ENCODE measurements at regions not wholly inside any gene's neighbourhood (a gene's known extent, or its start where the extent isn't known, plus 50 kb on each side); places are given as distances from the start of the nearest gene placed in this dataset.

- Mint-ChIP-seq H3K9me3 (peaks cover 14% of the 10 kb centered on the region), H3K27ac (no peak overlapping the region), H3K4me1 (no peaks in the 10 kb centered on the region), H3K4me3 (no peak overlapping the region), H3K27me3 (no peaks in the 10 kb centered on the region), H3K36me3 (ENCODE audit: low read depth) (no peaks in the 10 kb centered on the region)
- POLR2A ChIA-PET, result no interaction called here
- CTCF ChIA-PET, result no interaction called here
- no peak for DNase-seq
These were observed 55.0 kb upstream of the SNCAIP start for GRCh38 chr5:122257000-122257399.

- Mint-ChIP-seq H3K9me3 (peaks cover 14% of the 10 kb centered on the region), H3K27me3 (no peaks in the 10 kb centered on the region)
- CTCF ChIA-PET, result no interaction called here
These were observed 53.8 kb upstream of the SNCAIP start for GRCh38 chr5:122258241-122258640.

DNA sequence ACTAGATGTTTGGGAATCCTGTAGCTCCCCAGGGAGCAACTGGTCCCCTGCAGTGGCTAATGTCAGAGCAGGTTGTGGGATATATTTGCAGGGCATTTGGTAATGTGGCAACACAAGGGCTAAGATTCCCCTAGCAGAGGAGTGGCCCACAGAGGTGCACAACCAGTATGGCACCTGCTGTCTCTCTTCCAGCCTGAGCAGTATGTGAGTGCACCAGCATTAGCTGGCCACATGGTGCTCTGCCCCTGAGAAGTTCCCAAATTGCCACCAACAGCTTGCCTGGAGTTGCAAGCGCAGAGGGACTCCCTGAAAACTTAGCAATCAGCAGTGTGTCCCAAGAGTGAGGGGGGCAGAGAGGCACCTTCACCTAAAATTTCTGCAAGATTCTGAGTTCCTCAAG, 53.2 kb upstream of the SNCAIP start:
- Mint-ChIP-seq H3K27ac (no peak overlapping the region), H3K4me1 (no peaks in the 10 kb centered on the region), H3K4me3 (no peak overlapping the region), H3K36me3 (ENCODE audit: low read depth) (no peaks in the 10 kb centered on the region), H3K9me3 (peaks cover 14% of the 10 kb centered on the region), H3K27me3 (no peaks in the 10 kb centered on the region)
- ChIA-PET POLR2A (no interaction called here), CTCF (no interaction called here)
- no peak for DNase-seq

More at GRCh38 chr5:122258241-122258640, 53.8 kb upstream of the SNCAIP start:
- DNase-seq, result no peak
- no peaks in the 10 kb centered on the region for H3K36me3 Mint-ChIP-seq (ENCODE audit: low read depth)
- no peak overlapping the region for H3K4me3 Mint-ChIP-seq
- H3K27ac Mint-ChIP-seq, result no peak overlapping the region
- POLR2A ChIA-PET, result no interaction called here
- no peaks in the 10 kb centered on the region for H3K4me1 Mint-ChIP-seq

DNA sequence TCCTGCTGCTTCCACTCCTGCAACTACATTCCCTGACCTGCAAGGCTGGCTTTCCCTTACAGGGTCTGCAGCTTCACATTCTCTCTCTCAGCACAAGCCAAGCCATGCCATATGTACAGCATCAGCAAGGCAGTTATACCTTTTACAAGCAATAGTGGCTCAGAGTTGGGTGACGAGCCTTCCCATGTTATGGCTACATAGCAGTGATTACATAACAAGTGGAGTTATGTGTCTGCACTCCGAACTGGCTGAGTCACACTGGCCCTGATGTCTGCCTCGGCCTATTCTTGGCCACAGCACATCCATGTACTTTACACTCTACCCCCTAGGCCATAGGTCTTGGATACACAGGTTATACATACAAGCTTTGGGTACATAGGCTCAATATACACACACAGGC, 52.0 kb upstream of the SNCAIP start:
- ChIA-PET POLR2A (no interaction called here), CTCF (no interaction called here)
- Mint-ChIP-seq H3K36me3 (ENCODE audit: low read depth) (no peaks in the 10 kb centered on the region), H3K4me1 (no peaks in the 10 kb centered on the region), H3K27ac (no peak overlapping the region), H3K4me3 (no peak overlapping the region), H3K9me3 (peaks cover 14% of the 10 kb centered on the region), H3K27me3 (no peaks in the 10 kb centered on the region)
- DNase-seq, result no peak

GRCh38 chr5:122262103-122262502, 49.9 kb upstream of the SNCAIP start:
- Mint-ChIP-seq H3K36me3 (ENCODE audit: low read depth) (no peaks in the 10 kb centered on the region), H3K4me1 (no peaks in the 10 kb centered on the region), H3K27me3 (no peaks in the 10 kb centered on the region), H3K27ac (no peak overlapping the region), H3K4me3 (no peak overlapping the region), H3K9me3 (peaks cover 6% of the 10 kb centered on the region)
- ChIA-PET POLR2A (no interaction called here), CTCF (no interaction called here)
- no peak for DNase-seq

Measured in activated CD4-positive, alpha-beta T cell treated with anti-CD3 and anti-CD28 coated beads, Interleukin-2, amount 10 ng/mL, durations not matched to agents 7 days and 5 days (primary cell).